ENCODE measurements at regions not wholly inside any gene's neighbourhood (a gene's known extent, or its start where the extent isn't known, plus 50 kb on each side); places are given as distances from the start of the nearest gene placed in this dataset.

DNA sequence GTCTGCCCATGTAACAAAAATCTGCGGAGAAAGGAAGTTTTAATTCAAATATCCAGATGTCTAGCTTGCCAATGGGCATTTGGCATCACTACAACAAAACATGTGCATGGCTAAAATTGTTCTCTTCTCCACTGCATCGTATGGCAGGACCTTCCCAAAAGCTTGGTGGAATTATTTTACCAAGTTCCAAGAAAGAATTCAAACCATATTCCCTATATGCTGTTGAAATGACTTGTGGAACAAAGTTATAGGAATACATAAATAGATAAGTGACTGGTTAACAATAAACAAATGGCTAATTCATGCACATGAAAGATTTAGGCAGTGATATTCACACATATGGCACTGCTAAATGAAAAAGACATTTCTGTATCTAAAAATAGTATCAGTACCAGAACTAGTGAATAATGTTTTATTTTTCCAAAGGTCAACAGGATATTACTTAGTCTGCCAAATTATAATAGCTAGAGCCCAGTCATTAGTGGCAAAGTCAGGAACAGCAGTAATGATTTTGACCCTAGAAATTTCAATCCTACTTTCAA is 425.4 kb upstream of the VRK2 start:
- Histone ChIP-seq H2AFZ (ENCODE audit: low read length, unreplicated experiment) (no peak overlapping the region), H3K79me2 (ENCODE audit: control insufficient read depth, insufficient read depth, low read length, unreplicated experiment) (no peaks in the 10 kb centered on the region), H3K4me3 (ENCODE audit: low read depth, low read length) (no peak overlapping the region), H3K4me1 (ENCODE audit: control insufficient read depth, insufficient read depth, low read length, unreplicated experiment) (no peaks in the 10 kb centered on the region), H3K36me3 (ENCODE audit: insufficient read depth, low read length) (no peaks in the 10 kb centered on the region), H3K27ac (ENCODE audit: low read depth, low read length) (no peak overlapping the region), H3K27me3 (ENCODE audit: insufficient read depth, low read length) (no peaks in the 10 kb centered on the region)

- Histone ChIP-seq H3K4me3 (ENCODE audit: low read depth, low read length) (no peak overlapping the region), H3K27ac (ENCODE audit: low read depth, low read length) (no peak overlapping the region), H3K4me1 (ENCODE audit: control insufficient read depth, insufficient read depth, low read length, unreplicated experiment) (no peaks in the 10 kb centered on the region), H3K27me3 (ENCODE audit: insufficient read depth, low read length) (no peaks in the 10 kb centered on the region), H3K36me3 (ENCODE audit: insufficient read depth, low read length) (no peaks in the 10 kb centered on the region), H3K79me2 (ENCODE audit: control insufficient read depth, insufficient read depth, low read length, unreplicated experiment) (no peaks in the 10 kb centered on the region), H2AFZ (ENCODE audit: low read length, unreplicated experiment) (no peak overlapping the region)
Measured at GRCh38 chr2:57622009-57622408, 424.6 kb upstream of the VRK2 start.

GRCh38 chr2:57656198-57656597 is 390.4 kb upstream of the VRK2 start:
- no peak overlapping the region for H3K4me3 ChIP-seq (ENCODE audit: low read depth, low read length)
- H3K4me1 ChIP-seq (ENCODE audit: control insufficient read depth, insufficient read depth, low read length, unreplicated experiment) = no peaks in the 10 kb centered on the region
- no peak overlapping the region for H3K27ac ChIP-seq (ENCODE audit: low read depth, low read length)
- H3K36me3 ChIP-seq (ENCODE audit: insufficient read depth, low read length) = no peaks in the 10 kb centered on the region
- H3K79me2 ChIP-seq (ENCODE audit: control insufficient read depth, insufficient read depth, low read length, unreplicated experiment) = no peaks in the 10 kb centered on the region
- H3K27me3 ChIP-seq (ENCODE audit: insufficient read depth, low read length) = no peaks in the 10 kb centered on the region; the same call in 1 of the 2 replicates
- no peak overlapping the region for H2AFZ ChIP-seq (ENCODE audit: low read length, unreplicated experiment)

DNA sequence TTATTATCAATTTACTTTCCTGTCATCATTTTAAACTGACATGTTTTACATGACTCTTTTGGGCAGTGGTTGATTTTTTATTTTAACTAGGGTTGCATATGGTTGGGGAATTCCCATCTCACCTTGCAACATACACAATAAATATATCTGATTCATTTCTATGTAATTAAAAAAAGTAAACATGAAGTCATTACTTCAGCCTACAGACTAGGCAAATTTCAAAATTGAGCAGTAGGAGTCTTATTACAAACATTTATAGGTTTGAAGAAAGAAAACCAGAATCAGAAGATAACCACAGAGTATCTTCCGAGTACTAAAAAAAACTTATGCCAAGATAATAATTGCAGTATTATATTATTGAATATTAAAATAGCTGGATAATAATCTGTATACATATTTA is 377.0 kb upstream of the VRK2 start:
- Histone ChIP-seq H3K27ac (ENCODE audit: low read depth, low read length) (no peak overlapping the region), H3K27me3 (ENCODE audit: insufficient read depth, low read length) (no peaks in the 10 kb centered on the region), H3K4me3 (ENCODE audit: low read depth, low read length) (no peak overlapping the region), H3K36me3 (ENCODE audit: insufficient read depth, low read length) (no peaks in the 10 kb centered on the region), H3K4me1 (ENCODE audit: control insufficient read depth, insufficient read depth, low read length, unreplicated experiment) (no peaks in the 10 kb centered on the region), H3K79me2 (ENCODE audit: control insufficient read depth, insufficient read depth, low read length, unreplicated experiment) (no peaks in the 10 kb centered on the region), H2AFZ (ENCODE audit: low read length, unreplicated experiment) (no peak overlapping the region)

- Histone ChIP-seq H3K79me2 (ENCODE audit: control insufficient read depth, insufficient read depth, low read length, unreplicated experiment) (no peaks in the 10 kb centered on the region), H3K4me1 (ENCODE audit: control insufficient read depth, insufficient read depth, low read length, unreplicated experiment) (no peaks in the 10 kb centered on the region), H3K4me3 (ENCODE audit: low read depth, low read length) (no peak overlapping the region), H3K27me3 (ENCODE audit: insufficient read depth, low read length) (no peaks in the 10 kb centered on the region), H3K27ac (ENCODE audit: low read depth, low read length) (no peak overlapping the region), H2AFZ (ENCODE audit: low read length, unreplicated experiment) (no peak overlapping the region), H3K36me3 (ENCODE audit: insufficient read depth, low read length) (no peaks in the 10 kb centered on the region)
Measured at GRCh38 chr2:57674025-57674424, 372.6 kb upstream of the VRK2 start.

GRCh38 chr2:57674743-57675142 is 371.9 kb upstream of the VRK2 start:
- no peaks in the 10 kb centered on the region for H3K79me2 ChIP-seq (ENCODE audit: control insufficient read depth, insufficient read depth, low read length, unreplicated experiment)
- H3K36me3 ChIP-seq (ENCODE audit: insufficient read depth, low read length) = no peaks in the 10 kb centered on the region
- H3K27ac ChIP-seq (ENCODE audit: low read depth, low read length) = no peak overlapping the region
- no peaks in the 10 kb centered on the region for H3K4me1 ChIP-seq (ENCODE audit: control insufficient read depth, insufficient read depth, low read length, unreplicated experiment)
- no peak overlapping the region for H3K4me3 ChIP-seq (ENCODE audit: low read depth, low read length)
- H3K27me3 ChIP-seq (ENCODE audit: insufficient read depth, low read length) = no peaks in the 10 kb centered on the region
- H2AFZ ChIP-seq (ENCODE audit: low read length, unreplicated experiment) = no peak overlapping the region

DNA sequence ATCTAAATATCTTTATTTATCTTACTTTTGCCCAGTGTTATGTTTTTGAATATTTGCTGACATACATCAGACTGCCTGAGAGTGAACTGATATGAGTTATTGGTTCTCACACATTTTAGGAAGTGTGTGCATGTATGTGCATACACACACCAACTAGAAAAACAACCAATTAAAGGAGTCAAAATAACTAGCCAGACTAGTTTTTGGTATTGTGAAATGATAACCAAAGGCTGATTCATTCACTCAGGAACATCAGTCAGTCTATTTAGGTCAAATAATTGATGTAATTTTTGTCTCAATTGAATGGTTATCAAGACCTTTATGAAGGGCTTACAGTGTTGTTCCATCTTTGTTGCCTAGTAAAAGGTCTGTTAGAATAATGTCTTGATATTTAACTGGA is 369.3 kb upstream of the VRK2 start:
- Histone ChIP-seq H3K4me1 (ENCODE audit: control insufficient read depth, insufficient read depth, low read length, unreplicated experiment) (no peaks in the 10 kb centered on the region), H3K27ac (ENCODE audit: low read depth, low read length) (no peak overlapping the region), H3K79me2 (ENCODE audit: control insufficient read depth, insufficient read depth, low read length, unreplicated experiment) (no peaks in the 10 kb centered on the region), H3K36me3 (ENCODE audit: insufficient read depth, low read length) (no peaks in the 10 kb centered on the region), H3K4me3 (ENCODE audit: low read depth, low read length) (no peak overlapping the region), H3K27me3 (ENCODE audit: insufficient read depth, low read length) (no peaks in the 10 kb centered on the region), H2AFZ (ENCODE audit: low read length, unreplicated experiment) (no peak overlapping the region)

- H3K4me3 ChIP-seq (ENCODE audit: low read depth, low read length) = no peak overlapping the region
- no peak overlapping the region for H2AFZ ChIP-seq (ENCODE audit: low read length, unreplicated experiment)
- no peaks in the 10 kb centered on the region for H3K27me3 ChIP-seq (ENCODE audit: insufficient read depth, low read length)
Measured at GRCh38 chr2:57681650-57682049, 365.0 kb upstream of the VRK2 start.

DNA sequence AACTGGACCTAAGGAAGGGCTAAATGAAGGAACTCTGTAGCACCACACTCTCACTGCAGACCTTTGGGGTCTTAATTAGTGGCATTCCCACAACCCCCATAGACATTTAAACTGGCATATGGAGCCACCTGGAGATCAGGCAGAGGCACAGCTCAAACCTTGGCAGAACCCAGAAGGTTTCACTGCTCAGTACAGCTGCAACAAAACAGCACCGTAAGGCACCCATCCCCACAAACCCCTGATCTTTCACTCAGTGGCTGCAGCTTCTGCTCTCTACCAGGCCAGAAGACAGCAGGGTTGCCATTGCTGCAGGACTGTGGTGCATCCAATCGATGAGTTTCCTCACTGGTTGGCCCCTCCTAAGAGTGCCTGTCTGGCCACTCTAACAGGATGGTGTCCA is 361.6 kb upstream of the VRK2 start:
- H3K4me3 ChIP-seq (ENCODE audit: low read depth, low read length) = no peak overlapping the region
- H3K79me2 ChIP-seq (ENCODE audit: control insufficient read depth, insufficient read depth, low read length, unreplicated experiment) = no peaks in the 10 kb centered on the region
- no peak overlapping the region for H2AFZ ChIP-seq (ENCODE audit: low read length, unreplicated experiment)
- H3K36me3 ChIP-seq (ENCODE audit: insufficient read depth, low read length) = no peaks in the 10 kb centered on the region
- no peak overlapping the region for H3K27ac ChIP-seq (ENCODE audit: low read depth, low read length)
- H3K4me1 ChIP-seq (ENCODE audit: control insufficient read depth, insufficient read depth, low read length, unreplicated experiment) = no peaks in the 10 kb centered on the region
- no peaks in the 10 kb centered on the region for H3K27me3 ChIP-seq (ENCODE audit: insufficient read depth, low read length)

More at GRCh38 chr2:57681650-57682049, 365.0 kb upstream of the VRK2 start:
- Histone ChIP-seq H3K4me1 (ENCODE audit: control insufficient read depth, insufficient read depth, low read length, unreplicated experiment) (no peaks in the 10 kb centered on the region), H3K79me2 (ENCODE audit: control insufficient read depth, insufficient read depth, low read length, unreplicated experiment) (no peaks in the 10 kb centered on the region), H3K36me3 (ENCODE audit: insufficient read depth, low read length) (no peaks in the 10 kb centered on the region), H3K27ac (ENCODE audit: low read depth, low read length) (no peak overlapping the region)

GRCh38 chr2:57692395-57692794 is 354.2 kb upstream of the VRK2 start:
- H3K36me3 ChIP-seq (ENCODE audit: insufficient read depth, low read length) = no peaks in the 10 kb centered on the region
- peaks cover 4% of the 10 kb centered on the region; the same call in 1 of the 2 replicates for H3K27me3 ChIP-seq (ENCODE audit: insufficient read depth, low read length)
- no peaks in the 10 kb centered on the region for H3K79me2 ChIP-seq (ENCODE audit: control insufficient read depth, insufficient read depth, low read length, unreplicated experiment)
- H3K27ac ChIP-seq (ENCODE audit: low read depth, low read length) = no peak overlapping the region
- H3K4me3 ChIP-seq (ENCODE audit: low read depth, low read length) = no peak overlapping the region
- no peaks in the 10 kb centered on the region for H3K4me1 ChIP-seq (ENCODE audit: control insufficient read depth, insufficient read depth, low read length, unreplicated experiment)
- H2AFZ ChIP-seq (ENCODE audit: low read length, unreplicated experiment) = no peak overlapping the region

DNA sequence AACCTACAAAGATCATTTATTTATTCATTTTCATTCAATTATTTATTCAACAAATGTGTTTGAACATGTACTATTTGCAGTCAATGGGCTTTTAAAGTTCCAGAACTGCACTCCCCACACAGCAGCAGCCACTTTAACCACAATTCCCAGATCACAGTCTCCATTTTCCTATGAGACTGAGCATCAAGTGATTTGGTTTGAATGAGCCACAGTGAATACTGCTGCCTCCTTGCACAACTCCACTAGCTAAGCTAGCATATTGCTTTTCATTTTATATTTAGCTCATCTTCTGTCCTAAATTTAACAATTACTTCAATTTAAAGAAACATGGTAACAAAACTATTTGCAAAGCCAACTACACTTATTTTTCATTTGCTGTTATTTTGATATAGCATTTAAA is 353.4 kb upstream of the VRK2 start:
- Histone ChIP-seq H3K79me2 (ENCODE audit: control insufficient read depth, insufficient read depth, low read length, unreplicated experiment) (no peaks in the 10 kb centered on the region), H3K36me3 (ENCODE audit: insufficient read depth, low read length) (no peaks in the 10 kb centered on the region), H3K27ac (ENCODE audit: low read depth, low read length) (no peak overlapping the region), H3K27me3 (ENCODE audit: insufficient read depth, low read length) (peaks cover 4% of the 10 kb centered on the region; the same call in 1 of the 2 replicates), H3K4me3 (ENCODE audit: low read depth, low read length) (no peak overlapping the region), H2AFZ (ENCODE audit: low read length, unreplicated experiment) (no peak overlapping the region), H3K4me1 (ENCODE audit: control insufficient read depth, insufficient read depth, low read length, unreplicated experiment) (no peaks in the 10 kb centered on the region)
